ENCODE measurements at regions not wholly inside any gene's neighbourhood (a gene's known extent, or its start where the extent isn't known, plus 50 kb on each side); places are given as distances from the start of the nearest gene placed in this dataset.

- H3K36me3 Mint-ChIP-seq, result no peaks in the 10 kb centered on the region
- no peak for DNase-seq (ENCODE audit: low spot score in 2 of 2, unreplicated experiment in 2 of 2)
- no peak for TF ChIP-seq CTCF (IDR thresholded peaks at IDR 0.05; ENCODE audit: unreplicated experiment)
- H3K27ac Mint-ChIP-seq, result no peak overlapping the region
- H3K4me3 Mint-ChIP-seq, result no peak overlapping the region
- peaks cover 11% of the 10 kb centered on the region for H3K27me3 Mint-ChIP-seq (ENCODE audit: low read depth)
- H3K4me1 Mint-ChIP-seq, result no peaks in the 10 kb centered on the region
- peaks cover 7% of the 10 kb centered on the region for H3K9me3 Mint-ChIP-seq
Observed at GRCh38 chr5:8788246-8788645, 757.6 kb downstream of the SEMA5A start.

GRCh38 chr5:8805653-8806052 is 740.2 kb downstream of the SEMA5A start:
- no peak overlapping the region for H3K4me3 Mint-ChIP-seq
- H3K4me1 Mint-ChIP-seq, result no peaks in the 10 kb centered on the region
- no peaks in the 10 kb centered on the region for H3K36me3 Mint-ChIP-seq
- H3K27me3 Mint-ChIP-seq (ENCODE audit: low read depth), result no peaks in the 10 kb centered on the region
- peaks cover 72% of the 10 kb centered on the region for H3K9me3 Mint-ChIP-seq
- TF ChIP-seq CTCF (IDR thresholded peaks at IDR 0.05; ENCODE audit: unreplicated experiment), result no peak
- DNase-seq (ENCODE audit: low spot score in 2 of 2, unreplicated experiment in 2 of 2), result no peak
- no peak overlapping the region for H3K27ac Mint-ChIP-seq

- no peak for DNase-seq (ENCODE audit: low spot score in 2 of 2, unreplicated experiment in 2 of 2)
- TF ChIP-seq CTCF (IDR thresholded peaks at IDR 0.05; ENCODE audit: unreplicated experiment), result no peak
Observed at GRCh38 chr5:8807636-8808035, 738.2 kb downstream of the SEMA5A start.

GRCh38 chr5:8811581-8811980 is 734.3 kb downstream of the SEMA5A start:
- DNase-seq (ENCODE audit: low spot score in 2 of 2, unreplicated experiment in 2 of 2), result no peak
- TF ChIP-seq CTCF (IDR thresholded peaks at IDR 0.05; ENCODE audit: unreplicated experiment), result no peak
- H3K36me3 Mint-ChIP-seq, result no peaks in the 10 kb centered on the region
- H3K9me3 Mint-ChIP-seq, result peaks cover 46% of the 10 kb centered on the region
- no peak overlapping the region for H3K27ac Mint-ChIP-seq
- H3K4me1 Mint-ChIP-seq, result no peaks in the 10 kb centered on the region
- no peaks in the 10 kb centered on the region for H3K27me3 Mint-ChIP-seq (ENCODE audit: low read depth)
- H3K4me3 Mint-ChIP-seq, result no peak overlapping the region

More at GRCh38 chr5:8807636-8808035, 738.2 kb downstream of the SEMA5A start:
- Mint-ChIP-seq H3K27me3 (ENCODE audit: low read depth) (no peaks in the 10 kb centered on the region), H3K4me3 (no peak overlapping the region), H3K27ac (no peak overlapping the region), H3K9me3 (peaks cover 58% of the 10 kb centered on the region), H3K36me3 (no peaks in the 10 kb centered on the region), H3K4me1 (no peaks in the 10 kb centered on the region)

GRCh38 chr5:8813180-8813579 is 732.7 kb downstream of the SEMA5A start:
- H3K27me3 Mint-ChIP-seq (ENCODE audit: low read depth), result no peaks in the 10 kb centered on the region
- no peaks in the 10 kb centered on the region for H3K4me1 Mint-ChIP-seq
- H3K4me3 Mint-ChIP-seq, result no peak overlapping the region
- peaks cover 45% of the 10 kb centered on the region for H3K9me3 Mint-ChIP-seq
- no peak for TF ChIP-seq CTCF (IDR thresholded peaks at IDR 0.05; ENCODE audit: unreplicated experiment)
- no peak overlapping the region for H3K27ac Mint-ChIP-seq
- DNase-seq (ENCODE audit: low spot score in 2 of 2, unreplicated experiment in 2 of 2), result no peak
- no peaks in the 10 kb centered on the region for H3K36me3 Mint-ChIP-seq

GRCh38 chr5:8814105-8814504 is 731.8 kb downstream of the SEMA5A start:
- H3K9me3 Mint-ChIP-seq, result peaks cover 48% of the 10 kb centered on the region
- H3K4me3 Mint-ChIP-seq, result no peak overlapping the region
- no peak for TF ChIP-seq CTCF (IDR thresholded peaks at IDR 0.05; ENCODE audit: unreplicated experiment)
- no peaks in the 10 kb centered on the region for H3K36me3 Mint-ChIP-seq
- H3K27me3 Mint-ChIP-seq (ENCODE audit: low read depth), result no peaks in the 10 kb centered on the region
- H3K27ac Mint-ChIP-seq, result no peak overlapping the region
- no peak for DNase-seq (ENCODE audit: low spot score in 2 of 2, unreplicated experiment in 2 of 2)
- H3K4me1 Mint-ChIP-seq, result no peaks in the 10 kb centered on the region
